Gastrocnemius medialis (tissue), 4 donors: ENCODE measurements at regions not wholly inside any gene's neighbourhood (a gene's known extent, or its start where the extent isn't known, plus 50 kb on each side); places are given as distances from the start of the nearest gene placed in this dataset.
"Not testable (repeated sequence)": the region's sequence is repeated elsewhere in the genome, so short reads cannot be mapped to it uniquely, and the experiment has no call there.

ENCODE experiments used
- ATAC-seq, 2 donors: fragments of 150-250 bp; one replicate each; pipeline ENCODE4 v1.9.1; 2016
- DNase-seq, 2 donors: peaks; one replicate each; pipeline ENCODE4 v3.0.0-alpha.2; 2019
- H3K27ac ChIP-seq, 4 donors: fragments of 200-600 bp; sonication (generic); 1 replicate in 1 of 4; 2 replicates in 3 of 4; pipeline ENCODE4 v1.5.1; 2016 to 2018; ENCODE audit warnings: mild to moderate bottlenecking in 2 of 4, moderate library complexity in 1 of 4
- H3K27me3 ChIP-seq, 3 donors: fragments of 200-600 bp; sonication (generic) in 2 of 3; 1 replicate in 1 of 3; 2 replicates in 2 of 3; pipeline versions ENCODE4 v1.5.1 to v1.6.0; 2016 to 2019; ENCODE audit warnings: mild to moderate bottlenecking in 1 of 3, moderate library complexity in 1 of 3
- H3K36me3 ChIP-seq, 2 donors: fragments of 200-600 bp; sonication (generic) in 1 of 2; one replicate each; pipeline ENCODE4 v1.5.1; 2017 to 2018
- H3K4me1 ChIP-seq, 2 donors: fragments of 200-600 bp; sonication (generic) in 1 of 2; one replicate each; pipeline ENCODE4 v1.5.1; 2016 to 2017; ENCODE audit warnings: mild to moderate bottlenecking in 2 of 2
- H3K4me3 ChIP-seq, 4 donors: fragments of 200-600 bp; sonication (generic) in 3 of 4; 1 replicate in 1 of 4; 2 replicates in 3 of 4; pipeline ENCODE4 v1.5.1; 2016 to 2019; ENCODE audit warnings: mild to moderate bottlenecking in 2 of 4
- H3K9me3 ChIP-seq, 3 donors: fragments of 200-600 bp; sonication (generic) in 2 of 3; 1 replicate in 1 of 3; 2 replicates in 2 of 3; pipeline ENCODE4 v1.5.1; 2016 to 2019
- POLR2A ChIP-seq, 2 donors: fragments of 450-650 bp; IDR thresholded peaks; one replicate each; pipeline ENCODE4 v1.6.1; 2017; ENCODE audit warnings: antibody characterized with exemption in 2 of 2, mild to moderate bottlenecking in 2 of 2, moderate library complexity in 2 of 2
- in situ Hi-C, 4 donors: fragments of 200-750 bp; cut with MboI; loops; one replicate each; pipeline versions ENCODE4 v1.15.0 to v1.8.0; 2017; ENCODE audit warnings: low sequenced_read_pairs in 4 of 4
- intact Hi-C: fragments of 100-400 bp; cut with DNase I; formaldehyde crosslinking; loops from one replicate; pipeline ENCODE4 v1.15.1; 2023; ENCODE audit warnings: low total_unique reads
- TF ChIP-seq, protein P1 (sequence below), 5 experiments: fragments of 450-650 bp in 3 of 5; fragments of 200-600 bp in 2 of 5; sonication (generic) in 2 of 5; IDR thresholded peaks in 4 of 5; conservative IDR thresholded peaks in 1 of 5; 1 replicate in 4 of 5; 2 replicates in 1 of 5; pipeline ENCODE4 v1.5.1; 2016 to 2019; ENCODE audit warnings: antibody characterized with exemption in 5 of 5, mild to moderate bottlenecking in 3 of 5, moderate library complexity in 3 of 5

DNA sequence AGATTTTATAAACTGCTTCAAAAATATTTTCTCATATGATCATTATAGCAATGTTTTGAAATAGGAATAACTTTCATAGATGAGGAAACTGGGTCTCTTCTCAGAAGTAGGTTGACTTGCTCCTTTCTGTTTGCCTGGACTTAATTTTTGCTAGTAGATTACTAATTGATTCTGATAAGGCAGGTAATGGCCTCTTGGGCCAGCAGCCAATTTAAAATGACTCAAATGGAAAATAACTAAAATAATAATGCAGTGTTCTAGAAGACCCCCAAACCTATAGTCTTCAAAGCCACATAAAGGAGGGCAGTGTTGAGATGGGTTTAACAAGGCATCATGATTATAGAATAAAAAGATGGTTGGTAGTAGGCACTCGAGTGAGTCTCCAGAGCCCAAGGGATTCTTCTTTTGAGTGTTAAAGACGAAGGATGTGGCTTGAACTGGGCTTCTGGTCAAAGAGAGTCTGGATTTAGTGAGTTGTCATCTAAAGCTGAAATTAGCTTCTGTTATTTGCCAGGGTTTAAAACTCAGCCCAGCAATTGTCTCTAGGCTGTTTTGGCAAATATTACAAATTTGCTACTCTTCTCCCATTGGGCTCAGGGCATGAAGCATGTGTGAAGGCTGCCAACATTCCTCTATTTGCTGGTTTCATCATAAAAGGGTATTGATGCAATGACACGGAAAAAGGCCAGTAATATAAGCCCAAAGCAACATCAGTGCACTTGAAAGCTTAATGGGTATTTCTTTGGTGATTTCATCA lies 297.1 kb upstream of the MEIS2 start:
- Histone ChIP-seq H3K4me3 (no peak overlapping the region), H3K9me3 (no peaks in the 10 kb centered on the region), H3K4me1 (no peaks in the 10 kb centered on the region), H3K36me3 (no peaks in the 10 kb centered on the region), H3K27ac (no peak overlapping the region), H3K27me3 (no peaks in the 10 kb centered on the region)
- no peak for DNase-seq
- in situ Hi-C loops (no loop called here), intact Hi-C loops (no loop called here)
- TF ChIP-seq, protein P1, sequence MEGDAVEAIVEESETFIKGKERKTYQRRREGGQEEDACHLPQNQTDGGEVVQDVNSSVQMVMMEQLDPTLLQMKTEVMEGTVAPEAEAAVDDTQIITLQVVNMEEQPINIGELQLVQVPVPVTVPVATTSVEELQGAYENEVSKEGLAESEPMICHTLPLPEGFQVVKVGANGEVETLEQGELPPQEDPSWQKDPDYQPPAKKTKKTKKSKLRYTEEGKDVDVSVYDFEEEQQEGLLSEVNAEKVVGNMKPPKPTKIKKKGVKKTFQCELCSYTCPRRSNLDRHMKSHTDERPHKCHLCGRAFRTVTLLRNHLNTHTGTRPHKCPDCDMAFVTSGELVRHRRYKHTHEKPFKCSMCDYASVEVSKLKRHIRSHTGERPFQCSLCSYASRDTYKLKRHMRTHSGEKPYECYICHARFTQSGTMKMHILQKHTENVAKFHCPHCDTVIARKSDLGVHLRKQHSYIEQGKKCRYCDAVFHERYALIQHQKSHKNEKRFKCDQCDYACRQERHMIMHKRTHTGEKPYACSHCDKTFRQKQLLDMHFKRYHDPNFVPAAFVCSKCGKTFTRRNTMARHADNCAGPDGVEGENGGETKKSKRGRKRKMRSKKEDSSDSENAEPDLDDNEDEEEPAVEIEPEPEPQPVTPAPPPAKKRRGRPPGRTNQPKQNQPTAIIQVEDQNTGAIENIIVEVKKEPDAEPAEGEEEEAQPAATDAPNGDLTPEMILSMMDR (IDR thresholded peaks at IDR 0.05 in 4 of 5, conservative IDR thresholded peaks at IDR 0.05 in 1 of 5), result no peak
- TF ChIP-seq POLR2A (IDR thresholded peaks at IDR 0.05), result no peak
- no peak for ATAC-seq

DNA sequence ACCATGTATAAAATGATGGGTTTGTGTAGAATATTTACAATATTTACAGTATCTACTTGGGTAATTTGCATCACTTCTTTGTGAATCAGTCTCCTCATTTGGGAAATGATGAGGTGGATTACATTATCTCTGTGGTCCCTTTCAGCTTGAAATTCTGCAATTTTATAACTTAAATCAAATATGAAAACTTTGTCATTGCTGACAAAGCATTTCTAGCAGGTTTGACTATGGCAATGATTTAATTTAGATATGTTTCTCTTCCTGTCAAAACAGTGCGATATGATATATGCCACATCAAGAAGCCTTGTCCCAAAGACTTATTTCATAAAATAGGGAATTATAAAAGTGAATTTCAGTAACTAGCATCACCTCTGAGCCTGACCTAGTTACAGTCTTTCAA lies 315.8 kb upstream of the MEIS2 start:
- Histone ChIP-seq H3K27me3 (no peaks in the 10 kb centered on the region), H3K9me3 (no peaks in the 10 kb centered on the region), H3K27ac (no peak overlapping the region), H3K36me3 (no peaks in the 10 kb centered on the region), H3K4me1 (no peaks in the 10 kb centered on the region), H3K4me3 (no peak overlapping the region)
- DNase-seq (no peak), ATAC-seq (no peak)
- TF ChIP-seq POLR2A (IDR thresholded peaks at IDR 0.05), result no peak
- TF ChIP-seq, protein P1 (IDR thresholded peaks at IDR 0.05 in 4 of 5, conservative IDR thresholded peaks at IDR 0.05 in 1 of 5), result no peak
- in situ Hi-C loops, result no loop called here
- intact Hi-C loops, result no loop called here

DNA sequence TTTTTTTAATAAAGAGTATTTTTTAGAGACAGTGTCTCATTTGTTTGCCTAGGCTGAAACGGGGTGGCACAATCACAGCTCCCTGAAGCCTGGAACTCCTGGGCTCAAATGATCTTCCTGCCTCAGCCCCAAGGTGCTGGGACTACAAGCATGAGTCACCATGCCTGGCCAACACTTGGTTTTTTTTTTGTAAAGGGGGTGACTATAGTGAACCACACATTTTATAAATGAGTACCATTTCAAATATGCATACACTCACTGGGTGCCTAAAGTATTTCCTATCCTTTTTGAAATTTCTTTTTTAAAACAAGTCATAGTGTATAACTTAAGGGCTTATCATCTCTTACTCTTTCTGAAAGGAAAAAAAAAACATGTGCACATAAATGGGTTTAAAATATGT lies 325.2 kb upstream of the MEIS2 start:
- no peak for TF ChIP-seq POLR2A (IDR thresholded peaks at IDR 0.05)
- TF ChIP-seq, protein P1 (IDR thresholded peaks at IDR 0.05 in 4 of 5, conservative IDR thresholded peaks at IDR 0.05 in 1 of 5), result no peak
- no peaks in the 10 kb centered on the region for H3K27me3 ChIP-seq
- intact Hi-C loops (no loop called here), in situ Hi-C loops (no loop called here)
- H3K36me3 ChIP-seq, result no peaks in the 10 kb centered on the region
- H3K4me3 ChIP-seq, result no peak overlapping the region
- ATAC-seq, result no peak
- no peaks in the 10 kb centered on the region for H3K9me3 ChIP-seq
- H3K27ac ChIP-seq, result no peak overlapping the region
- no peak for DNase-seq
- no peaks in the 10 kb centered on the region for H3K4me1 ChIP-seq

DNA sequence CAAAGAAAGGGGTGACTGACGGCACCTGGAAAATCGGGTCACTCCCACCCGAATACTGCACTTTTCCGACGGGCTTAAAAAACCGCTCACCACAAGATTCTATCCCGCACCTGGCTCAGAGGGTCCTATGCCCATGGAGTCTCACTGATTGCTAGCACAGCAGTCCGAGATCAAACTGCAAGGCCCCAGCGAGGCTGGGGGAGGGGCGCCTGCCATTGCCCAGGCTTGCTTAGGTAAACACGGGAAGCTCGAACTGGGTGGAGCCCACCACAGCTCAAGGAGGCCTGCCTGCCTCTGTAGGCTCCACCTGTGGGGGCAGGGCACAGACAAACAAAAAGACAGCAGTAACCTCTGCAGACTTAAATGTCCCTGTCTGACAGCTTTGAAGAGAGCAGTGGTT lies 327.0 kb upstream of the MEIS2 start:
- intact Hi-C loops, ATAC-seq, H3K36me3 ChIP-seq, H3K27me3 ChIP-seq, H3K9me3 ChIP-seq, H3K4me3 ChIP-seq, in situ Hi-C loops, DNase-seq, H3K27ac ChIP-seq, H3K4me1 ChIP-seq: not testable (repeated sequence)

DNA sequence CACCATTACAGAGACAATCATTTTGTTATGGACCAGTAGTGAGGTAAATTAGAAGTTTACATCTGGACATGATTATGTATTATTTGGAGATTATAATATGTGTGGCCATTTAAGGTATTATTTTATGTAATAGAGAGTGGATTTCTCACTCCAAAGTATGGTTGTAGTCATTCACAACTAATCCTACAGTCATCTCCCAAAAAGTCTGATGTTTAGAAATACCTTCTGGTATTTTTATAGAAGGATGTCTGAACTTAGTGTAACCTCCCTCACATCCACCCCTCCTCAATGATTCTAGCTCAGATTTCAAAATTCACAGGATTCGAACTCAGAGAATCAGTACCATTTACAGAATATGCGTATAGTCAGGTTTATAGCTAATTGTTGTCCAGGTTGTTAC lies 346.6 kb upstream of the MEIS2 start:
- Histone ChIP-seq H3K27ac (no peak overlapping the region), H3K9me3 (no peaks in the 10 kb centered on the region), H3K4me1 (no peaks in the 10 kb centered on the region), H3K27me3 (no peaks in the 10 kb centered on the region), H3K4me3 (no peak overlapping the region), H3K36me3 (no peaks in the 10 kb centered on the region)
- ATAC-seq (no peak), DNase-seq (no peak)
- in situ Hi-C loops, result no loop called here
- intact Hi-C loops, result loop anchor here (5.0 kb wide), 1 partner anchor 440 kb away; no protein-coding TSS in a partner anchor
- TF ChIP-seq, protein P1 (IDR thresholded peaks at IDR 0.05 in 4 of 5, conservative IDR thresholded peaks at IDR 0.05 in 1 of 5), result no peak
- no peak for TF ChIP-seq POLR2A (IDR thresholded peaks at IDR 0.05)
